KMS-11 (cell line): ENCODE measurements at regions not wholly inside any gene's neighbourhood (a gene's known extent, or its start where the extent isn't known, plus 50 kb on each side); places are given as distances from the start of the nearest gene placed in this dataset.

ENCODE experiments used
- H2AFZ ChIP-seq: fragments of 200-600 bp; sonication (generic); 2 replicates; pipeline ENCODE4 v1.6.1; 2016; ENCODE audit warnings: antibody characterized with exemption, mixed run types, low read depth
- H3K27ac ChIP-seq: fragments of 200-600 bp; sonication (generic); 2 replicates; pipeline ENCODE4 v1.6.1; 2016; ENCODE audit warnings: mild to moderate bottlenecking, mixed run types
- H3K27me3 ChIP-seq: fragments of 200-600 bp; sonication (generic); 2 replicates; pipeline ENCODE4 v1.6.1; 2017; ENCODE audit warnings: mild to moderate bottlenecking, low read depth, mixed run types, moderate library complexity; ENCODE audit not compliant: insufficient read depth
- H3K36me3 ChIP-seq: fragments of 200-600 bp; sonication (generic); 2 replicates; pipeline ENCODE4 v1.6.1; 2017; ENCODE audit warnings: mild to moderate bottlenecking, mixed run types; ENCODE audit not compliant: insufficient read depth
- H3K4me1 ChIP-seq: fragments of 200-600 bp; sonication (generic); 2 replicates; pipeline ENCODE4 v1.6.1; 2016; ENCODE audit warnings: mild to moderate bottlenecking, low read depth, mixed run types; ENCODE audit not compliant: poor library complexity, severe bottlenecking
- H3K4me2 ChIP-seq: fragments of 200-600 bp; sonication (generic); 2 replicates; pipeline ENCODE4 v1.7.0; 2016; ENCODE audit warnings: mild to moderate bottlenecking, mixed run types
- H3K4me3 ChIP-seq: fragments of 200-600 bp; sonication (generic); IDR thresholded peaks from 2 replicates; pipeline ENCODE4 v1.6.1; 2017; ENCODE audit warnings: low read depth, low read length, mixed read lengths; ENCODE audit not compliant: insufficient read depth
- H3K79me2 ChIP-seq: fragments of 200-600 bp; sonication (generic); 2 replicates; pipeline ENCODE4 v1.6.1; 2016; ENCODE audit warnings: low read depth, mixed run types; ENCODE audit not compliant: insufficient read depth
- H3K9ac ChIP-seq: fragments of 200-600 bp; sonication (generic); 2 replicates; pipeline ENCODE4 v1.6.1; 2016; ENCODE audit warnings: mild to moderate bottlenecking, mixed run types
- H4K20me1 ChIP-seq: fragments of 200-600 bp; sonication (generic); 2 replicates; pipeline ENCODE4 v1.6.1; 2016; ENCODE audit warnings: mild to moderate bottlenecking, mixed run types; ENCODE audit not compliant: insufficient read depth
- TF ChIP-seq, protein P1 (sequence below): fragments of 200-600 bp; sonication (generic); conservative IDR thresholded peaks from 2 replicates; pipeline ENCODE4 v1.6.1; 2017; ENCODE audit warnings: low read depth, mild to moderate bottlenecking, antibody characterized with exemption, low read length, moderate library complexity, mixed read lengths

DNA sequence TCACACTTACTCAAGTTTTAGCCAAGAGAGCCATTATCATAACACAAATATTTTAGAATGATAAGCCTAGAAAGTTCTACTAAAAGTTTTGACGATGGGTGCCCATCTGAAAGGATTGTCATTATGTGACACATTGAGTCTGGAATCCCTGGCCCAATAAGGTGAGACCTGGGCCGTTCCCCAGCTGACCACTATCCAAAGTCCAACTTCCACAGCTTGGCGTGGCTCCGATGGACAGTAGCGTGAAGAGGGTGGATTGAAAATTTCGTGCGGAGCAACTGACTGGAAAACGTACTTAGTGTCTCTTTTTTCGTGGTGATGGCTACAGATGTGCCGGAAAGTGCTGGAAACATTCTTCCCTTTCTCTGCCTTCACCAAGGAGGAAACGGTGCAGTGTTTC is 439.0 kb upstream of the ZMIZ1 start:
- Histone ChIP-seq H3K4me2 (no peak overlapping the region), H3K4me1 (no peaks in the 10 kb centered on the region), H2AFZ (no peak overlapping the region)

DNA sequence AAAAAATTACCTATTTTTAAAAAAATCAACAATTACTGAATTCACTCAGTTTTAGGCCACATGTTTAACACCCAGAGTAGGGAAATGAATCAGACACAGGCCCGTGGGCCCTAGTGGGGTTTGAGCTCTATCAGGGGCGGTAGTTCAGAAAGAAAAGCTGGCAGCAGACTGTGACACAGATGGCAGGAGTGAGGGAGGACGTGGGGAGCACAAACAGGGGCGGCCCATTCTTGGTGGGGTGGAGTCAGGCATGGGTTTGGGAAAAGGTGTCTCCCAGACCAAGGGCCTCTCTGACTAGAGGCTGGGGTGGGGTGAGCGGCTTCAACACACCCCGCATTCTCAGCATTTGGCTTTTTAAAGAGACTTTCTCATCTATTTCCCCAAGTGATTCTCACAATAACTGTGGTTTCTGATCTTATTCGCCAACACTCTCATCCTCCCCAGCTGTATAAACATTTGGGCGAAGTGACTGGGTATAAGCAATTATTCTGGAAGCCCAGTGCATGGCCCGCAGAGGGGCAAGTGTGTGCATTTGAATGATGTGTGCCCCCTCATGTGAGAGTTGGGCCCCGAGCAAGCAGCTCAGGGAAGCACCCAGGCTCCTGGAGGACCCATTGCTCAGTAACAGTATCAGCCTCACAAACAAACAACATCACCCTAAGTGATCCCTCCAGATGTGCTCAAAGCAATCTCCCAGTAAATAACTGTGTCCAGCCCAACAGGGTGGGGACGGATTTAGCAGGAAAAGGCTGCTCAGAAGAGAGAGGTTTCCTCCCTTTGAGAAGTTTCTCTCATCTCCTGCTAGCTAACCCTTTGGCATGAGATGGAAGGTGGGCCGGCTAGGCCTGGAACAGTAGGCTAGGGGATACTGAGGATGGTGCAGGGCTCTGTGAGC is 437.6 kb upstream of the ZMIZ1 start:
- Histone ChIP-seq H3K27me3 (no peaks in the 10 kb centered on the region), H2AFZ (no peak overlapping the region)

More for the DNA sequence above, 439.0 kb upstream of the ZMIZ1 start:
- Histone ChIP-seq H3K27me3 (no peaks in the 10 kb centered on the region), H3K36me3 (no peaks in the 10 kb centered on the region), H3K4me3 (no peak overlapping the region), H3K9ac (no peak overlapping the region), H4K20me1 (no peaks in the 10 kb centered on the region), H3K79me2 (no peaks in the 10 kb centered on the region), H3K27ac (no peak overlapping the region)
- TF ChIP-seq, protein P1, sequence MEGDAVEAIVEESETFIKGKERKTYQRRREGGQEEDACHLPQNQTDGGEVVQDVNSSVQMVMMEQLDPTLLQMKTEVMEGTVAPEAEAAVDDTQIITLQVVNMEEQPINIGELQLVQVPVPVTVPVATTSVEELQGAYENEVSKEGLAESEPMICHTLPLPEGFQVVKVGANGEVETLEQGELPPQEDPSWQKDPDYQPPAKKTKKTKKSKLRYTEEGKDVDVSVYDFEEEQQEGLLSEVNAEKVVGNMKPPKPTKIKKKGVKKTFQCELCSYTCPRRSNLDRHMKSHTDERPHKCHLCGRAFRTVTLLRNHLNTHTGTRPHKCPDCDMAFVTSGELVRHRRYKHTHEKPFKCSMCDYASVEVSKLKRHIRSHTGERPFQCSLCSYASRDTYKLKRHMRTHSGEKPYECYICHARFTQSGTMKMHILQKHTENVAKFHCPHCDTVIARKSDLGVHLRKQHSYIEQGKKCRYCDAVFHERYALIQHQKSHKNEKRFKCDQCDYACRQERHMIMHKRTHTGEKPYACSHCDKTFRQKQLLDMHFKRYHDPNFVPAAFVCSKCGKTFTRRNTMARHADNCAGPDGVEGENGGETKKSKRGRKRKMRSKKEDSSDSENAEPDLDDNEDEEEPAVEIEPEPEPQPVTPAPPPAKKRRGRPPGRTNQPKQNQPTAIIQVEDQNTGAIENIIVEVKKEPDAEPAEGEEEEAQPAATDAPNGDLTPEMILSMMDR, result no peak

DNA sequence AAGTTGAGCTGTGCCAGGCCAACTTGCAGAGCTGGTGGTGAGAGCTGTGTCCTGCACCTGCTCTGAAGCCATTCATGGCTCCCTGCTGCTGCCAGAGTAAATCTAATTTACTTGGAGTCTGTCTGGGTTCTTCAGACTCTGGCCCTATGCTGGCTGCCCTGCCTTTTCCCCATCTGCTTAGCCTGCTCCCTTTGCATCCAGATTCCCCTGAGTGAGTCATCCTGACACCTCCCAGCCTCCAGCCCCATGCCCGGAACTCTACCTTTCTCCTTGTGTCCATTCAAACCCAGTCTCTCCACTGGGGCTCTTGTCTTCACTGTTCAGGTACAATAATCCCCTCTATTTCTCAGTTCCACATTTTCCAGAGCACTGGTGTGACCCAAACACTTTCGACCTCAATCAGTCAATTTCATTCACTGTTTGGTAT is 434.4 kb upstream of the ZMIZ1 start:
- H3K4me3 ChIP-seq, result no peak overlapping the region
- no peak overlapping the region for H3K4me2 ChIP-seq
- no peak overlapping the region for H3K9ac ChIP-seq
- no peaks in the 10 kb centered on the region for H3K36me3 ChIP-seq
- H3K27ac ChIP-seq, result no peak overlapping the region
- H4K20me1 ChIP-seq, result no peaks in the 10 kb centered on the region
- TF ChIP-seq, protein P1, result no peak
- H2AFZ ChIP-seq, result no peak overlapping the region
- no peaks in the 10 kb centered on the region for H3K4me1 ChIP-seq
- H3K79me2 ChIP-seq, result no peaks in the 10 kb centered on the region
- H3K27me3 ChIP-seq, result no peaks in the 10 kb centered on the region

More for the DNA sequence above, 437.6 kb upstream of the ZMIZ1 start:
- Histone ChIP-seq H3K4me2 (no peak overlapping the region), H4K20me1 (no peaks in the 10 kb centered on the region), H3K79me2 (no peaks in the 10 kb centered on the region), H3K4me3 (no peak overlapping the region), H3K9ac (no peak overlapping the region), H3K36me3 (no peaks in the 10 kb centered on the region), H3K4me1 (no peaks in the 10 kb centered on the region), H3K27ac (no peak overlapping the region)
- TF ChIP-seq, protein P1, result no peak

DNA sequence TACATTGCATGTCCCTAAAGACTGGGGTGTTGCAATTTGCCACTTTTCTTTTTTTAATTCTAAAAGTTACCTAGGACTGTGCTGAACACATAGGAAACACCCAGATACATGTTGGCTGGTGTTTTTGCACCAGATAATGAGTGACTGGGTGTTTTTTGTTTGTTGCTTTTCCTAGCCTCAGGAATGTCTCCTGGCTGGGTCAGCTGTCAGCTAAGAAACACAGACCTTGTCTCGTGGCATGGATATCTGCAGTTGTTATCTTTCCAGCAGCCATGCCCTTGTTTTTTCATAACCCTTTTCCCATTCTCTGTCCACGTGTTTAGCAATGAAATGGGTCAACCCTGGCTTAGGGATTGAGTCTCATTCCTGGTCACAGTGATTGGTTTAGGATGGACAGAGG is 433.9 kb upstream of the ZMIZ1 start:
- no peak overlapping the region for H3K4me3 ChIP-seq

More for the DNA sequence above, 433.9 kb upstream of the ZMIZ1 start:
- H3K79me2 ChIP-seq, result no peaks in the 10 kb centered on the region
- H3K4me1 ChIP-seq, result no peaks in the 10 kb centered on the region
- no peaks in the 10 kb centered on the region for H4K20me1 ChIP-seq
- H3K36me3 ChIP-seq, result no peaks in the 10 kb centered on the region
- no peak overlapping the region for H3K4me2 ChIP-seq
- no peaks in the 10 kb centered on the region for H3K27me3 ChIP-seq
- TF ChIP-seq, protein P1, result no peak
- no peak overlapping the region for H2AFZ ChIP-seq
- no peak overlapping the region for H3K27ac ChIP-seq
- H3K9ac ChIP-seq, result no peak overlapping the region
